ENCODE measurements at regions not wholly inside any gene's neighbourhood (a gene's known extent, or its start where the extent isn't known, plus 50 kb on each side); places are given as distances from the start of the nearest gene placed in this dataset.

DNA sequence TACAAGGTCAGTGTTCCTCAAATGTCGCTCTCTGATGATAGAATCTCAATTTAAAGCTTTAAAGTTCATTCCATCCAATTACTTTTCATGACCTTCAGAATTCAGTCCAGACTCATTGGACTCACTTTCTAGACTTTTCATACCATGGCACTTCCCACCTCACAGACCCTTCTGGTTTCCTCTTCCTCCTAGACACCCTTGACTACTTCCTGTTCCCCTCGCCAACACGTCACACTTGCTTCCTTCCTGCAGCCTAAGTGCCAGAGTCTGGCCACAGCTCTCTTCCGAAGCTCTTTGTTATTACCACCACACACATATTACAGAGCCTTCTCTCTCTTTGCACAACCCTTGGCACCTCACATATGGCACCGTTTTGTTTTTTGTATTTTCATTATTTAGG, 59.1 kb upstream of the UMPS start:
- DNase-seq (ENCODE audit: low read depth) = no peak

DNA sequence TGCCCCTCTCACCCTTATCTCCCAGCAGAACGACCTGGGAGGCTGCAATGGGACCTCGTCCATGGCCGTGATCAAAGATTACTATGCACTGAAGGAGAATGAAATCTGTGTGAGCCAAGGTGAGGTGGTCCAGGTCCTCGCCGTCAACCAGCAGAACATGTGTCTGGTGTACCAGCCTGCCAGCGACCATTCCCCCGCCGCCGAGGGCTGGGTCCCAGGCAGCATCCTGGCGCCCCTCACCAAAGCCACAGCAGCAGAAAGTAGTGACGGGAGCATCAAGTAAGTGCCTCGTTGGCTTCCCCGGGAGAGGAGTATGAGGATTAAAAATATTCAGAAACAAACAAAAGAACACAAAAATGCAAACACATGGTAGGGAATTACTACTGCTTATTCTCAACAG, 55.9 kb upstream of the UMPS start:
- no peak for DNase-seq (ENCODE audit: low read depth)

- no peak for DNase-seq (ENCODE audit: low read depth)
These were observed 54.0 kb upstream of the UMPS start for GRCh38 chr3:124676236-124676635.

DNA sequence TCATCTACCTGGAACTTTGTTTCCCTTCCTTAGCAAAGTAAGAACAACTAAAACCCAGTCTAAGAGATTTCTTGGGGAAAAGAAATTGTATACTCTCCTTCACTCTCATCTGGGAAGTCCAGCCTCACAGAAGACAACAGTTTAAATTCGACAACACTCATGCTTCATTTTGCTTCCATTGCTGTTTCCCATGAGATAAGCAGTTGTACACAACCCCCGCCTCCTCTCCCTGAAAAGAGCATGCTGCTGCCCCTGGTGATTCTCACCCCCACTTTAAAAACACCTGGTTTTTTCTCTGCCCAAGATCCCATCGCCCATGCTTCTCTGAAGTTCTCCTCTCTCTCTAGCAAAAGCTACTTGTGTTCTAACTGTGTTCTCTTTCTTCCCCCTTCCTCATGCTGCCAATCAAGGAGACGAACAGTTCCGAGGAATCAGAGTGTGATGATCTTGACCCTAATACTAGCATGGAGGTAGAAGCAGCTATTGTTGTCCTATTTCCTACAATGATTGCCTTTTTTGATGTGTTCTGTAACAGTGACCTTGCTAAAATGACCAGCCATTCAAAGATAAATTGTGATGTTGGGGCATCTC, 51.1 kb upstream of the UMPS start:
- no peak for DNase-seq (ENCODE audit: low read depth)
